ENCODE measurements at regions not wholly inside any gene's neighbourhood (a gene's known extent, or its start where the extent isn't known, plus 50 kb on each side); places are given as distances from the start of the nearest gene placed in this dataset.

DNA sequence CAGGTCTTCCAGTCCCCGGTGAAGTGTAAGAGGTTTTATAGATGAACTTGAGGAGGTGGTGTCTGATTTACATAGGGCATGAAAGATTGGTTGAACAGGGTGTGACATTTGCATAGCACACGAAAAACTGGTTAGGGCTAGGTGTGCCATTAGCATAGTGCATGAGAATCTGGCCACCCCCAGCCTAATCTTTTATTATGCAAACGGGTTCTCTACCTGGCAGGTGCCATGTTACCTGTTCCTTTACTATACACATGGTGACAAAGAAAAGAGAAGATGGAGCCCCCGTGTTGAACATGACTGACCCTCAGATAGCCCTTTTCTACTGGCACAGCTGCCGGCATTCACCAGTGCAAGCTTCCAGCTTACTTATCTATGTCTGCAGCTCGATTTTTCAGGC, 71.0 kb downstream of the UCHL1 start:
- peaks cover 4% of the 10 kb centered on the region for H3K9me3 Mint-ChIP-seq
- H3K4me1 Mint-ChIP-seq, result peaks cover 20% of the 10 kb centered on the region
- H3K27ac Mint-ChIP-seq, result no peak overlapping the region
- H3K4me3 Mint-ChIP-seq, result no peak overlapping the region
- TF ChIP-seq, protein P1, sequence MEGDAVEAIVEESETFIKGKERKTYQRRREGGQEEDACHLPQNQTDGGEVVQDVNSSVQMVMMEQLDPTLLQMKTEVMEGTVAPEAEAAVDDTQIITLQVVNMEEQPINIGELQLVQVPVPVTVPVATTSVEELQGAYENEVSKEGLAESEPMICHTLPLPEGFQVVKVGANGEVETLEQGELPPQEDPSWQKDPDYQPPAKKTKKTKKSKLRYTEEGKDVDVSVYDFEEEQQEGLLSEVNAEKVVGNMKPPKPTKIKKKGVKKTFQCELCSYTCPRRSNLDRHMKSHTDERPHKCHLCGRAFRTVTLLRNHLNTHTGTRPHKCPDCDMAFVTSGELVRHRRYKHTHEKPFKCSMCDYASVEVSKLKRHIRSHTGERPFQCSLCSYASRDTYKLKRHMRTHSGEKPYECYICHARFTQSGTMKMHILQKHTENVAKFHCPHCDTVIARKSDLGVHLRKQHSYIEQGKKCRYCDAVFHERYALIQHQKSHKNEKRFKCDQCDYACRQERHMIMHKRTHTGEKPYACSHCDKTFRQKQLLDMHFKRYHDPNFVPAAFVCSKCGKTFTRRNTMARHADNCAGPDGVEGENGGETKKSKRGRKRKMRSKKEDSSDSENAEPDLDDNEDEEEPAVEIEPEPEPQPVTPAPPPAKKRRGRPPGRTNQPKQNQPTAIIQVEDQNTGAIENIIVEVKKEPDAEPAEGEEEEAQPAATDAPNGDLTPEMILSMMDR (IDR thresholded peaks at IDR 0.05; ENCODE audit: unreplicated experiment in 3 of 3), result no peak
- H3K36me3 Mint-ChIP-seq (ENCODE audit: low read depth), result no peaks in the 10 kb centered on the region
- peaks cover 4% of the 10 kb centered on the region for H3K27me3 Mint-ChIP-seq (ENCODE audit: low read depth)

DNA sequence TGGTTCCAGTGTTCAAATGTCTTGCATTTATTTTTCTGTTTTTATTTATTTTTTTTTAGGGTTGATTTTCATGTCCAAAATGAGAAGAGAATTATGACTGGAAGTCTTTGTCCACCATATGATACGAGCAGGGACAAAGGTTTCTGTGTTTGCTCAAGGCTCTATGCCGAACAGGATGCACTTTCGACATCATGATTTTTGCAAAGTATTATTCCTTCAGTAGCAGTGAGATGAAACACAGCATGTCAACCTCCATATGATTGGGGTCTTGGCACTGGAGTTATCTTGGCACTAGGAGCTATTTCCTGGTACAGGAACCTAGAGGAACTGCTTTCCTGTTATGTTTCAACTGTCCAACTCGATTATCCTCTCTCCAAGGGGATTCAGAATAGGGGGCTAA, 72.6 kb downstream of the UCHL1 start:
- TF ChIP-seq, protein P1 (IDR thresholded peaks at IDR 0.05; ENCODE audit: unreplicated experiment in 3 of 3), result no peak
- Mint-ChIP-seq H3K4me1 (peaks cover 16% of the 10 kb centered on the region), H3K4me3 (no peak overlapping the region), H3K27ac (no peak overlapping the region), H3K36me3 (ENCODE audit: low read depth) (no peaks in the 10 kb centered on the region), H3K27me3 (ENCODE audit: low read depth) (peaks cover 4% of the 10 kb centered on the region), H3K9me3 (peaks cover 4% of the 10 kb centered on the region)

DNA sequence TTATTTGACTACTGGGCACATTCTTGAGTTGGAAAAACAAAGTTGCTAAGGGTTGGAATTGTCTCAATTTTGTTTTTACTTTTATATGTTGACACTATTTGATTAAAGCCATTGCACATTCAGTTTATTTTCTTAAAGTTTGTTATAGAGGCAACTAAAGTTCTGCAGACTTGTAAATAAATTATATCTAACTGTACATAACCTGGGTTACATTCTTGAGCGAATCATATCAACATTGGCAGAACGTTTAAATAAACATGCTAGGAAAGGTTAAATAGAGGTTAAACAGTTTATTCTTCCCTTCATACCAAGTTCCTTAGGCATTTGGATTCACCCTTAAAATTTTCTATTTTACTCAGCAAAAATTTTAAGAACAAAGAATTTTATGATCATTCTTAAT, 74.5 kb downstream of the UCHL1 start:
- Mint-ChIP-seq H3K4me3 (no peak overlapping the region), H3K36me3 (ENCODE audit: low read depth) (no peaks in the 10 kb centered on the region), H3K27ac (no peak overlapping the region), H3K4me1 (peaks cover 6% of the 10 kb centered on the region), H3K27me3 (ENCODE audit: low read depth) (peaks cover 4% of the 10 kb centered on the region), H3K9me3 (no peaks in the 10 kb centered on the region)
- TF ChIP-seq, protein P1 (IDR thresholded peaks at IDR 0.05; ENCODE audit: unreplicated experiment in 3 of 3), result no peak

DNA sequence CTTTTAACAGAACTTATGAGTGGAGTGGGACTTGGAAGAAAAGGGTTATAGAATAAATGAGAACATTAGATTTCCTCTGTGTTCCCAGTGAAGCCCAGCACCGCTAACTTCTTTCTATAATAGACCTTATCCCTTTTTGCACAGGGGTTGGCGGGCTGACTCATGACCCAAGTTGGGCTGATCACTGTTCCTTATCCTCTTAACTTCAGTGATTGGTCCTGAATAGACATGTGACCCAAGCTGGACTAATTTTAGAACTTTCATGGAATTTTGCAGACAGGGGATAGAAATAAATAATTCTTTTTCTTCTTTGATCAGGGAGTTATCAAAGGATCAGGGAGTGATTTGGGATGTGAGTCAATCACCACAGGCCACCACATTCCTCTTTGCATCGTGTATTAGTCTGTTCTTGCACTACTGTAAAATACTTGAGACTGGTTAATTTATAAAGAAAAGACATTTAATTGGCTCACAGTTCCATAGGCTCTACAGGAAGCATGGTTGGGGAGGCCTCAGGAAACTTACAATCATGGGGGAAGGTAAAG, 75.9 kb downstream of the UCHL1 start:
- no peaks in the 10 kb centered on the region for H3K9me3 Mint-ChIP-seq
- TF ChIP-seq, protein P1 (IDR thresholded peaks at IDR 0.05; ENCODE audit: unreplicated experiment in 3 of 3), result no peak

DNA sequence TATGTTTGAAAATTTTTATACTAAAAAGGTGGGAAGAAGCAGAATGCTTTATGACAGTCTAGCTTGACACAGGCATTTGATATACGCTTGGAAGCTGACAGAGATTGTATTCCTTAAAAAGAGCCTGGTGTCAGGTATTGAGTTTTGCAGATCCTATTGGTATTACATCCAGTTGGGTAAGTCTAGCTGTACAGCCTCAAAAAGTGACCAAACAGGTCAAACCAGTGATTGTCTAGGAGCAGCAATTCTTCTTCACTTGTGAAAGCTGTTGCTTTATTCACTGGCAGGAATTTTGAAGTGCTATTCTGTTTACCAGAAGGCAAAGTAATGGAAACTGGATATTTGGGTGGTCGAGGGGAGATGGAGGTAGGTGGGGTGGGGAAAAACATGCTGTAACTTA, 77.5 kb downstream of the UCHL1 start:
- Mint-ChIP-seq H3K27me3 (ENCODE audit: low read depth) (no peaks in the 10 kb centered on the region), H3K27ac (no peak overlapping the region), H3K4me3 (no peak overlapping the region), H3K36me3 (ENCODE audit: low read depth) (no peaks in the 10 kb centered on the region), H3K9me3 (no peaks in the 10 kb centered on the region), H3K4me1 (peaks cover 7% of the 10 kb centered on the region)
- TF ChIP-seq, protein P1 (IDR thresholded peaks at IDR 0.05; ENCODE audit: unreplicated experiment in 3 of 3), result no peak

More for the DNA sequence above, 75.9 kb downstream of the UCHL1 start:
- no peaks in the 10 kb centered on the region for H3K36me3 Mint-ChIP-seq (ENCODE audit: low read depth)
- peaks cover 6% of the 10 kb centered on the region for H3K4me1 Mint-ChIP-seq
- peak overlapping the region in 1 of 3 experiments; percentile 10 for H3K27ac Mint-ChIP-seq
- peaks cover 4% of the 10 kb centered on the region for H3K27me3 Mint-ChIP-seq (ENCODE audit: low read depth)
- H3K4me3 Mint-ChIP-seq, result no peak overlapping the region
